ENCODE measurements at regions not wholly inside any gene's neighbourhood (a gene's known extent, or its start where the extent isn't known, plus 50 kb on each side); places are given as distances from the start of the nearest gene placed in this dataset.

GRCh38 chr12:13444076-13444475 is 247.6 kb downstream of the EMP1 start:
- H2BK20ac ChIP-seq (ENCODE audit: low read depth, low read length): no peak overlapping the region
- ChIA-PET POLR2A (ENCODE audit: unreplicated experiment) (no interaction called here), CTCF (no interaction called here)
- no peaks in the 10 kb centered on the region for H3K36me3 ChIP-seq (ENCODE audit: control insufficient read depth, insufficient read depth, low read length)
- no peak overlapping the region for H3K23ac ChIP-seq (ENCODE audit: low read depth, low read length)
- no peak overlapping the region for H3K18ac ChIP-seq (ENCODE audit: low read depth, low read length)
- no peak overlapping the region for H3K4me3 ChIP-seq (ENCODE audit: insufficient read depth, low read depth, low read length)
- BruUV-seq (replicated peaks): no TSS peak
- no peak overlapping the region for H2BK5ac ChIP-seq (ENCODE audit: low read depth, low read length, poor library complexity, severe bottlenecking)
- H3K79me1 ChIP-seq (ENCODE audit: low read depth in 1 of 2, low read length in 2 of 2): no peaks in the 10 kb centered on the region
- H3K27me3 ChIP-seq (ENCODE audit: control insufficient read depth, insufficient read depth, low read length): no peaks in the 10 kb centered on the region
- DNase-seq (no peak), ATAC-seq (ENCODE audit: low read depth) (no peak)
- no peak overlapping the region for H3K9ac ChIP-seq (ENCODE audit: low read depth, low read length)
- no peak overlapping the region for H3K4me2 ChIP-seq (ENCODE audit: low read depth, low read length)
- H4K5ac ChIP-seq (ENCODE audit: low read depth, low read length): no peak overlapping the region
- TF ChIP-seq CEBPB (IDR thresholded peaks at IDR 0.05; ENCODE audit: low read depth, low read length): 0 out of 2 replicates have a peak, but pooled peaks have one; percentile 2
- TF ChIP-seq ELK1 (IDR thresholded peaks at IDR 0.05; ENCODE audit: borderline replicate concordance, low read depth, low read length): no peak
- H3K14ac ChIP-seq (replicated peaks; ENCODE audit: low read depth, low read length): no peak overlapping the region
- no peak overlapping the region for H4K91ac ChIP-seq (ENCODE audit: insufficient read depth, low read depth, low read length)
- WGBS, 2 experiments (ENCODE audit: extremely low coverage in 2 of 2, insufficient read length in 1 of 2): 50% methylated on average over 1 of the region's 4 CpGs; no CpG with 5 or more reads in 1 of the 2 experiments
- no peaks in the 10 kb centered on the region for H3K9me3 ChIP-seq (ENCODE audit: control insufficient read depth, insufficient read depth, low read length)
- no peak overlapping the region for H2AK9ac ChIP-seq (replicated peaks; ENCODE audit: low read depth, low read length, poor library complexity)
- H2BK120ac ChIP-seq (ENCODE audit: low read depth, low read length): no peak overlapping the region
- H4K20me1 ChIP-seq (ENCODE audit: insufficient read depth, low read length): no peaks in the 10 kb centered on the region
- H3K9me1 ChIP-seq (ENCODE audit: insufficient read depth, low read length): no peaks in the 10 kb centered on the region
- H4K8ac ChIP-seq (ENCODE audit: low read depth in 2 of 2, low read length in 2 of 2): no peak overlapping the region
- in situ Hi-C loops (cut with MboI; ENCODE audit: low sequenced_read_pairs): no loop called here
- no peak overlapping the region for H2BK15ac ChIP-seq (ENCODE audit: low read depth, low read length)
- dilution Hi-C loops (cut with HindIII; ENCODE audit: low sequenced_read_pairs, unreplicated experiment): no loop called here
- H3K4me1 ChIP-seq (ENCODE audit: control insufficient read depth, insufficient read depth, low read length): no peaks in the 10 kb centered on the region
- no peak overlapping the region for H2AK5ac ChIP-seq (ENCODE audit: low read depth, low read length)
- no peak overlapping the region for H2AFZ ChIP-seq (replicated peaks; ENCODE audit: low read length, poor library complexity)
- no peak overlapping the region for H3K56ac ChIP-seq (ENCODE audit: extremely low read depth, insufficient read depth, low read length)
- no peak overlapping the region for H3K4ac ChIP-seq (ENCODE audit: low read depth, low read length)
- intact Hi-C loops (cut with micrococcal nuclease): no loop called here
- no peak overlapping the region for H3K27ac ChIP-seq (ENCODE audit: insufficient read depth, low read length)

Data from IMR-90 (cell line).